CD14-positive monocyte (primary cell): ENCODE measurements at regions not wholly inside any gene's neighbourhood (a gene's known extent, or its start where the extent isn't known, plus 50 kb on each side); places are given as distances from the start of the nearest gene placed in this dataset.
"Not testable (repeated sequence)": the region's sequence is repeated elsewhere in the genome, so short reads cannot be mapped to it uniquely, and the experiment has no call there.

Source experiments
- DNase-seq, 3 donors: peaks; one replicate each; pipeline ENCODE4 v3.0.0-alpha.2; 2011 to 2022
- H2AFZ ChIP-seq: 2 replicates; pipeline ENCODE4 v1.6.0; 2012; ENCODE audit warnings: mild to moderate bottlenecking, low read depth, low read length, inconsistent platforms; ENCODE audit not compliant: insufficient read depth, poor library complexity, severe bottlenecking
- H3K27ac ChIP-seq, 2 donors: 1 replicate in 1 of 2; 2 replicates in 1 of 2; pipeline ENCODE4 v1.5.1; 2012 to 2013; ENCODE audit warnings: low read length in 2 of 2, control low read depth in 1 of 2, inconsistent platforms in 1 of 2, low read depth in 1 of 2, mild to moderate bottlenecking in 1 of 2
- H3K27me3 ChIP-seq, 2 donors: one replicate each; pipeline versions ENCODE4 v1.6.0 to v1.6.1; 2011 to 2013; ENCODE audit warnings: low read length in 2 of 2; ENCODE audit not compliant: control insufficient read depth in 2 of 2, insufficient read depth in 2 of 2
- H3K36me3 ChIP-seq, 2 donors: replicated peaks in 1 of 2; 1 replicate in 1 of 2; 2 replicates in 1 of 2; pipeline versions ENCODE4 v1.5.1 to v1.6.1; 2012 to 2013; ENCODE audit warnings: low read length in 2 of 2, control low read depth in 1 of 2, inconsistent platforms in 1 of 2, mild to moderate bottlenecking in 1 of 2; ENCODE audit not compliant: insufficient read depth in 2 of 2, control insufficient read depth in 1 of 2
- H3K4me1 ChIP-seq, 2 donors: 1 replicate in 1 of 2; 2 replicates in 1 of 2; pipeline versions ENCODE4 v1.5.1 to v1.6.1; 2012 to 2013; ENCODE audit warnings: low read length in 2 of 2, control low read depth in 1 of 2, inconsistent platforms in 1 of 2, mild to moderate bottlenecking in 1 of 2, moderate library complexity in 1 of 2; ENCODE audit not compliant: insufficient read depth in 2 of 2, control insufficient read depth in 1 of 2
- H3K4me2 ChIP-seq: replicated peaks from 2 replicates; pipeline ENCODE3; 2012; ENCODE audit warnings: low read length, moderate library complexity, mild to moderate bottlenecking; ENCODE audit not compliant: poor library complexity, severe bottlenecking; ENCODE audit errors: extremely low read depth
- H3K4me3 ChIP-seq, 3 experiments: fragments of 200-600 bp in 1 of 3; sonication (generic) in 1 of 3; replicated peaks in 1 of 3; 1 replicate in 2 of 3; 2 replicates in 1 of 3; pipeline ENCODE4 v1.5.1; 2011 to 2013; ENCODE audit warnings: low read length in 3 of 3, mild to moderate bottlenecking in 3 of 3, control low read depth in 2 of 3, low read depth in 2 of 3, inconsistent platforms in 1 of 3, moderate library complexity in 1 of 3
- H3K79me2 ChIP-seq: 2 replicates; pipeline ENCODE4 v1.6.0; 2012; ENCODE audit warnings: mild to moderate bottlenecking, control low read depth, inconsistent platforms, low read length, moderate library complexity; ENCODE audit not compliant: insufficient read depth
- H3K9ac ChIP-seq: 2 replicates; pipeline ENCODE4 v1.6.0; 2017; ENCODE audit warnings: low read length, mild to moderate bottlenecking; ENCODE audit not compliant: insufficient read depth, poor library complexity, severe bottlenecking
- H3K9me3 ChIP-seq, 2 donors: replicated peaks in 1 of 2; 1 replicate in 1 of 2; 2 replicates in 1 of 2; pipeline versions ENCODE4 v1.5.1 to v1.6.1; 2012 to 2013; ENCODE audit warnings: low read length in 2 of 2, control low read depth in 1 of 2; ENCODE audit not compliant: control insufficient read depth in 1 of 2, insufficient read depth in 1 of 2
- H4K20me1 ChIP-seq: 2 replicates; pipeline ENCODE4 v1.6.0; 2012; ENCODE audit warnings: mild to moderate bottlenecking, low read length, control low read depth, moderate library complexity; ENCODE audit not compliant: insufficient read depth
- H3K27ac Mint-ChIP-seq, 7 donors: one replicate each; pipeline ENCODE4 v1.8.0; 2020; ENCODE audit warnings: mild to moderate bottlenecking in 7 of 7, mixed read lengths in 7 of 7, moderate library complexity in 6 of 7, inconsistent platforms in 2 of 7
- H3K27me3 Mint-ChIP-seq, 3 donors: one replicate each; pipeline ENCODE4 v1.8.0; 2021 to 2022; ENCODE audit warnings: low read depth in 3 of 3, mild to moderate bottlenecking in 3 of 3, mixed read lengths in 3 of 3, moderate library complexity in 3 of 3, inconsistent platforms in 1 of 3
- H3K36me3 Mint-ChIP-seq, 2 donors: one replicate each; pipeline ENCODE4 v1.8.0; 2020; ENCODE audit warnings: mixed read lengths in 2 of 2, inconsistent platforms in 1 of 2, mild to moderate bottlenecking in 1 of 2
- H3K4me1 Mint-ChIP-seq: one replicate; pipeline ENCODE4 v1.8.0; 2020; ENCODE audit warnings: mild to moderate bottlenecking, mixed read lengths
- H3K4me3 Mint-ChIP-seq, 2 donors: one replicate each; pipeline ENCODE4 v1.8.0; 2020; ENCODE audit warnings: mild to moderate bottlenecking in 2 of 2, mixed read lengths in 2 of 2, moderate library complexity in 1 of 2
- H3K9me3 Mint-ChIP-seq, 7 donors: one replicate each; pipeline ENCODE4 v1.8.0; 2020 to 2022; ENCODE audit warnings: mixed read lengths in 7 of 7, mild to moderate bottlenecking in 6 of 7, moderate library complexity in 6 of 7, inconsistent platforms in 2 of 7
- WGBS: methylation state at CpG from one replicate; pipeline ENCODE4 v1.1.5; 2013; ENCODE audit warnings: missing lambda C conversion rate; ENCODE audit not compliant: insufficient coverage; 5-methylcytosine and 5-hydroxymethylcytosine counted together
- intact Hi-C, 2 donors: fragments of 100-400 bp; cut with micrococcal nuclease; formaldehyde crosslinking; loops; one replicate each; pipeline versions ENCODE4 v1.15.0 to v1.15.1; 2023

- DNase-seq, H3K36me3 Mint-ChIP-seq, H3K27me3 Mint-ChIP-seq, H3K9me3 ChIP-seq, H3K4me3 Mint-ChIP-seq, intact Hi-C loops, H3K27me3 ChIP-seq, H2AFZ ChIP-seq, H3K4me3 ChIP-seq, H3K27ac ChIP-seq, H3K4me2 ChIP-seq, H3K9me3 Mint-ChIP-seq, H3K36me3 ChIP-seq, H4K20me1 ChIP-seq, H3K27ac Mint-ChIP-seq, H3K9ac ChIP-seq: not testable (repeated sequence)
- Histone ChIP-seq H3K79me2 (peaks cover 37% of the 10 kb centered on the region), H3K4me1 (peaks cover 3 to 10% of the 10 kb centered on the region in 2 donors)
- WGBS: no CpG with 5 or more reads among the region's 4 CpGs
- H3K4me1 Mint-ChIP-seq: peaks cover 36% of the 10 kb centered on the region
These were observed 64.8 kb downstream of the B4GALT7 start for GRCh38 chr5:177664737-177665136.

- intact Hi-C loops, H3K9me3 Mint-ChIP-seq, H3K9ac ChIP-seq, H3K36me3 Mint-ChIP-seq, DNase-seq, H4K20me1 ChIP-seq, H3K27me3 Mint-ChIP-seq, H3K4me2 ChIP-seq, H3K9me3 ChIP-seq, H3K27ac Mint-ChIP-seq, H3K4me3 Mint-ChIP-seq, H3K27ac ChIP-seq, H3K36me3 ChIP-seq, H2AFZ ChIP-seq, H3K27me3 ChIP-seq, H3K4me3 ChIP-seq: not testable (repeated sequence)
- no CpG with 5 or more reads among the region's 6 CpGs for WGBS
- peaks cover 3 to 14% of the 10 kb centered on the region in 2 donors for H3K4me1 ChIP-seq
- peaks cover 35% of the 10 kb centered on the region for H3K4me1 Mint-ChIP-seq
- H3K79me2 ChIP-seq: peaks cover 40% of the 10 kb centered on the region
These were observed 65.2 kb downstream of the B4GALT7 start for GRCh38 chr5:177665172-177665571.

DNA sequence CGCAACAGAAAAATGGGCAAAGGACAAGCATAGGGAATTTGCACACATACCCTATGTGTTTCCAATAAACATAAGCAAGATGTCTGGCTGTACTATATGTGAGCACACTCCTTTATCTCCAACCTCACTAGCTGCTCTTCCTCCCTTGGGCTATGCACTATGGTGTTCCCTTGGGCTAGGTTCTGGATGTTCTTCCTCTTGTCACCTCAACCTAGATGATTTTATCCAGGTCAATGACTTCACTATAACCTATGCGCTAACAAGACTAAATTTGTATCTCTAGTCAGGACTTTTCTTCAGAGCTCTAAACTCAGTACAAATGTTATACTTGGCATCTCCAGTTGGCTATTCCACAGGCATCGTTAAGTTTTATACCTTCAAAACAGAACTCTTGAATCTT lies 66.0 kb downstream of the B4GALT7 start:
- not testable (repeated sequence) for H3K9ac ChIP-seq
- H3K79me2 ChIP-seq: peaks cover 43% of the 10 kb centered on the region

GRCh38 chr5:177671035-177671754 lies 71.3 kb downstream of the B4GALT7 start:
- H4K20me1 ChIP-seq, H3K27ac Mint-ChIP-seq, H3K27ac ChIP-seq, H3K27me3 Mint-ChIP-seq, H3K36me3 ChIP-seq, H3K4me2 ChIP-seq, H3K9me3 Mint-ChIP-seq, DNase-seq, intact Hi-C loops, H3K36me3 Mint-ChIP-seq, H3K4me3 Mint-ChIP-seq, H2AFZ ChIP-seq, H3K27me3 ChIP-seq, H3K4me1 ChIP-seq, H3K9ac ChIP-seq, H3K9me3 ChIP-seq: not testable (repeated sequence)
- Histone ChIP-seq H3K4me3 (peak overlapping the region in 2 of 3 experiments; percentile 26 to 60), H3K79me2 (peaks cover 32% of the 10 kb centered on the region)
- WGBS: no CpG with 5 or more reads among the region's 37 CpGs
- peaks cover 10% of the 10 kb centered on the region for H3K4me1 Mint-ChIP-seq

More for the DNA sequence above, 66.0 kb downstream of the B4GALT7 start:
- WGBS: no CpG with 5 or more reads among the region's 3 CpGs
- H3K4me3 Mint-ChIP-seq, DNase-seq, H3K4me2 ChIP-seq, H3K27ac Mint-ChIP-seq, H3K4me3 ChIP-seq, intact Hi-C loops, H3K27me3 Mint-ChIP-seq, H3K36me3 Mint-ChIP-seq, H3K9me3 Mint-ChIP-seq, H4K20me1 ChIP-seq, H3K27ac ChIP-seq, H3K36me3 ChIP-seq, H3K27me3 ChIP-seq, H2AFZ ChIP-seq, H3K9me3 ChIP-seq: not testable (repeated sequence)
- peaks cover 32% of the 10 kb centered on the region for H3K4me1 Mint-ChIP-seq
- peaks cover 3 to 14% of the 10 kb centered on the region in 2 donors for H3K4me1 ChIP-seq
